Posterior vena cava (tissue), 2 donors: ENCODE measurements at regions not wholly inside any gene's neighbourhood (a gene's known extent, or its start where the extent isn't known, plus 50 kb on each side); places are given as distances from the start of the nearest gene placed in this dataset.

Experiments
- DNase-seq: peaks from one replicate; pipeline ENCODE4 v3.0.0-alpha.2; 2020; ENCODE audit warnings: low spot score
- intact Hi-C, 2 donors: fragments of 100-400 bp; cut with DNase I; formaldehyde crosslinking; loops; one replicate each; pipeline versions ENCODE4 v1.14.1 to v1.14.2; 2022 to 2023
- donor health status: DM: yes; HTN: yes; CAD: no.
- donor health status: DM: yes; HTN: yes; CAD: no.

DNA sequence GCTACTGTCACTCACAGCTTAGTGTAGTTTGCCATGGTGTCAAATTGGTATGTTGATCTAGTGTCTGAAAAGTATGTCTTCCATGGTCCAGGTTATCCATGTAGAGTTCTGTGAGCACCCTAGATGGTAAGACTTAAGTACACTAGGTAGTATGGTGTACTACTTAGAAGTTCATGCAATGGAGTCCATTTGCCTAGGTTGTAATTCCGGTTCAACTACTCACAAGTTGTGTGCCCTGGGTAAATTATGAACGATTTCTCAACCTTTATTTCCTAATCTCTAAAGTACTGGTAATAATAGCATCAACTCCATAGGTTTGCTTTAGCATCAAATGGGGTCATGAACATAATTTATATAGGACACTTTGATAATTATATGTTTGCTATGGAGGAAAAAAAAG lies 666.2 kb upstream of the CELF2 start:
- intact Hi-C loops, result no loop called here
- DNase-seq, result no peak

- no peak for DNase-seq
- intact Hi-C loops, result no loop called here
These were observed 664.3 kb upstream of the CELF2 start for GRCh38 chr10:10353326-10353868.

- intact Hi-C loops, result no loop called here
- DNase-seq, result no peak
These were observed 658.4 kb upstream of the CELF2 start for GRCh38 chr10:10359263-10359662.

- intact Hi-C loops, result no loop called here
- DNase-seq, result no peak
These were observed 656.3 kb upstream of the CELF2 start for GRCh38 chr10:10361301-10361885.

- intact Hi-C loops, result no loop called here
- no peak for DNase-seq
These were observed 654.9 kb upstream of the CELF2 start for GRCh38 chr10:10362800-10363199.

DNA sequence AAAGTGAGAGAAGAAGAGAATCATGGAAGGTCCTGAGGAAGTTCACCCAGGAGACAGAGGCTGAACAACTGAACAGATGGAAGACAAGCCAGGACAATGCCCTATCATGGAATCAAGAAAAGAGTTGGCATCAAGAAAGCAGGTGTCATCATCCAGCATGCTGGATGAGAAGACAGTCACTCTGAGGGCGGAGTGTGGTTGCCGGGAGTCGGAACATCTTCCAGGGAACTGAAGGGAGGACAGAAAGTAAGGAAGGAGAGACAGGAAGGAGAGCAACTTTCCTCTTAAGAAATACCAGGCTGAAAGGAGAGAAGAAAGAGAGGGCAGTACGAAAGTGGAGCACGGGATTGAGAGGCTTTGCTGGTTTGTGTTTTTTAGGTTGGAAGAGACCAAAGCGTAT lies 654.5 kb upstream of the CELF2 start:
- intact Hi-C loops, result no loop called here

GRCh38 chr10:10364902-10365301 lies 652.8 kb upstream of the CELF2 start:
- intact Hi-C loops, result no loop called here
- DNase-seq, result no peak

More for the DNA sequence above, 654.5 kb upstream of the CELF2 start:
- no peak for DNase-seq

DNA sequence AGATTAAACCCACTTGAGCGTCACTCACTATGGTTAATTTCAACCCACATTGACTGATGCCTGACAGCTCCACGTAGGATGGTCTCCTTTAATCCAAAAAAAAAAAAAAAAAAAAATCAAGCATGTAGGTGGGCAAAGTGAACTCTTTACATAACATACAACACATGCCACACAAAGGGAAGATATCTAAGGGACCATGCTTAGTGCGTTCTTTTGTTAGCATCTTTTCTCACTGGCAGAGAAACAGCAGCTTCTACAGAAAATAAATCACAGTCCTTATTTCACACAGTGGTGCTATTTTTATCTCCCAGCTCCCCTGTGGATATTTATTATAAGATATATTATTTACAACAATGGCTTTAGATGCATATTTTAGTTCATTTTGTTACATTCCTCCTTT lies 652.0 kb upstream of the CELF2 start:
- intact Hi-C loops, result no loop called here
- DNase-seq, result no peak

GRCh38 chr10:10366836-10367235 lies 650.8 kb upstream of the CELF2 start:
- no peak for DNase-seq

DNA sequence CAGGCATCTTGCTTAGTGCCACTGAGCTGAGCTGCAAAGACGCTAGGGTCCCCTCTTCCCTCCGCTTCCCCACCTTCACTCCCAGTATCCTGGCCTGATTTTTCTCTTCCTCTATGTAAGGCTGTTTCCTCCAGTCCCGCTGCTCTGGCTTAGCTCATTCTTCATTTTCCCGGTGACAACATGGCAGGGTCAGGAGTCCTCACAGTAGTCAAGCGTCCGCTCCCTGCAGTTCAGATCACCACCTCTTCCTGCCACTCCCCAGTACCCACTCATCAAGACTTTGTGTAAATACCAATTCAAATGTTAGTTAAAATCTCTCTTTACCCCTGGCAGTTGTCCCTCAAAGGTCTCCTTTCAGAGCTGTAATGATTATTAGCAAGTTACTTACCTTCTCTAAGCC lies 650.4 kb upstream of the CELF2 start:
- DNase-seq, result no peak
- intact Hi-C loops, result no loop called here

More at GRCh38 chr10:10366836-10367235, 650.8 kb upstream of the CELF2 start:
- intact Hi-C loops, result no loop called here

- DNase-seq, result no peak
- intact Hi-C loops, result no loop called here
These were observed 648.6 kb upstream of the CELF2 start for GRCh38 chr10:10368951-10369576.

DNA sequence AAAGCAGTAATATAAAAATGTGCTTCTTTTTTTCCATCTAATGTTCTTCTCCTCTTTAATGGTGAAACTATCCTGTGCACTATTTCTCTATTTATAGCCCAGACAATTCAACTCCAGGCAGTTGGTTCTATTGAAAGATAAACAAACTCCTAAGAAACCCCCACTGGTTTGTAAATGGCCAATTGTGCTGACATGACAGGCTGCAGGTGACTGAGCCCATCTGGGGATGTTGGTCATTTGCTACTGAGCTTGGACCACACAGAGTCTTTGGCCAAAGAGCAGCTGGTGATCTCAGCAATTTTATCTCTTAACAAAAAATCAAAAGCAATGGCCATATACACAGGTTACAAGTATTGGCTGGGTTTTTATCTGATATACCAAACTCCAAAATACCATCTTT lies 631.8 kb upstream of the CELF2 start:
- no peak for DNase-seq
- intact Hi-C loops, result no loop called here

DNA sequence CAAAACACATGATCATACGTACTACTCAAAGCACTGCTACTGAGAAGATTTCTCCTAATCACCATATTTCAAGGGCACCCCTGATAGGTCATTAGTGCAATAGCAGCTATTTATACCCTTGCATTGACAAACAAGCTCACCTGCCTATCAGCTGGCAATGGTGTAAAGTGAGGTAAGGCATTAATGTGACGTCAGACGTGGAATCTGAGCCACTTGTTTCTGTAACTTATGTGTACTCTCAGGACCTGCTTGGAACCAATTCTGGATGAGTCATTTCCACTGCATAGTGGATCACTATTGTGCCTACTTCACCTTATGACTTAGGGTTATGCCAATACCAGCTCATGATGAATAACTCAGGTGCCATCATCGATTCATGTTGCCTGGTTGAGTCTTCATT lies 628.5 kb upstream of the CELF2 start:
- intact Hi-C loops, result no loop called here
- no peak for DNase-seq

DNA sequence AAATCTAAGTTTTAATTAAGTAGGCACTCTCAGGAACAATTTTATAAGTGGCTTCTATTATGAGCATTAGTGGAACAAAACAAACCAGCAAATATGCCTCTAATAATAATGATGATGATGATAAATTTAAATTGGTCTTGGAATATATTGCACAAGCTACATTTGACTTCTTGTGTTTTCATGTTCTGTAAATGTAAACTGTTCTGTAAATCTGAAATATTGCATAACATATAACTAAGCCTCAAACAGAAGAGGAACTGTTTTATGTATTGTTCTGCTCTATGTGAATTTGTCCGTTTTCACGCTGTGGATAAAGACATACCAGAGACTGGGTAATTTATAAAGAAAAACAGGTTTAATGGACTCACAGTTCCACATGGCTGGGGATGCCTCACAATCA lies 625.2 kb upstream of the CELF2 start:
- intact Hi-C loops, result no loop called here
- DNase-seq, result no peak

GRCh38 chr10:10394933-10395658 lies 622.6 kb upstream of the CELF2 start:
- no peak for DNase-seq

GRCh38 chr10:10396601-10397000 lies 621.1 kb upstream of the CELF2 start:
- DNase-seq, result no peak
- intact Hi-C loops, result no loop called here

More at GRCh38 chr10:10394933-10395658, 622.6 kb upstream of the CELF2 start:
- intact Hi-C loops, result no loop called here

DNA sequence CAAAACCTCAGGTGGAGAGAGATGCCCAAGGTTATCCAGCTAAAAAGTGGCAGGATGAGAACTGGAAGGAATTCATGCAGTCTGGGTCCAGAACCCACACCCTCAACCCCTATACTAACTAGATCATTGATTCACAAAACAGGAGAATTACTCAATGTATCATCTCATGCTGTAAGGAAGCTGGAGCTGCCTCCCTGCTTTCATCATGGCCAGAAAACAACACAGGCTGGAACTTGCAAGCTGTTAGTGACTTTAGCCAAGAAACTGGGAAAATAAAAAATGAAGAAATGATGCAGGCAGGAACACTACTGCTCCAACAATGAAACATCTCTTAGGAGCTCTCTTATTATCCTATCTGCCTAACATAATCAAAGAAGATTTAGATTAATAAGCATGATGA lies 619.8 kb upstream of the CELF2 start:
- DNase-seq, result no peak
- intact Hi-C loops, result no loop called here

GRCh38 chr10:10403762-10404161 lies 613.9 kb upstream of the CELF2 start:
- no peak for DNase-seq

DNA sequence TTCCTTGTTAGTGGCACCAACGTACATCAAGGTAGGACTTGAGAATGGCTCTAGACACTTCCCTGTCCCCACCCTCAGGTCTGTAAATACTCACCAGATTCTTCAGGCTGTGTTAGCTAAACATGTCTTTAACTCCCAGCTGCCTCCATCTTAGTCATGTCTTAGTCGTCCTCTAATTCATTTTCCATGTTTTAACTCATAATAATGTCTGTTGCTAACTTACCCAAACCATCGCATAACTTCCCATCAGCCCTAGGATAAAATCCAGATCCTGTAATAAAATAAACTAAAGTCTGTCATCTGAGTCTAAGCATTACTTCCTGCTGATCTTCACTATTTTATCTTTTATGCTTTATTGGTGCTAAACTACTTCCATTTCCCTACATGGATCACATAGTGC lies 600.0 kb upstream of the CELF2 start:
- intact Hi-C loops, result no loop called here

More at GRCh38 chr10:10403762-10404161, 613.9 kb upstream of the CELF2 start:
- intact Hi-C loops, result no loop called here

DNA sequence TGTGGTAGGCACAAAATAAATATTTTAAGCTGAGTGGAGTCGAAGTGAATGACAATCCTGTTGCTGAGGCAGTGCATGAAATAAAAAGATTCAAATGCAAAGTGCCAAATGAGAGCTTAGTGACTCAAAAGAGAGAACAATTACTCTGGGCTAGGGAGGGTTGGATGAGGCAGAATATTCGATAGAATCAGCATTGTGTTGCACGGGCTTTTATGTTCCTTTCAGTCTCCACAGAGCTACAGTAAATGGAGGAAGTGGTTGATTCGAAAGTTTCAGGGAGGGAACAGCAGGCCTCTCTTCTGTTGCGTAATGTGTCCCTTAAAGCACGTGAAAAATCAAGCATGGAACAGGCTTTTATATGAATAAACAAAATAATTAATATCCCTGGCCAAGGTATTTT lies 599.3 kb upstream of the CELF2 start:
- intact Hi-C loops, result no loop called here
- DNase-seq, result no peak

More for the DNA sequence above, 600.0 kb upstream of the CELF2 start:
- DNase-seq, result no peak

DNA sequence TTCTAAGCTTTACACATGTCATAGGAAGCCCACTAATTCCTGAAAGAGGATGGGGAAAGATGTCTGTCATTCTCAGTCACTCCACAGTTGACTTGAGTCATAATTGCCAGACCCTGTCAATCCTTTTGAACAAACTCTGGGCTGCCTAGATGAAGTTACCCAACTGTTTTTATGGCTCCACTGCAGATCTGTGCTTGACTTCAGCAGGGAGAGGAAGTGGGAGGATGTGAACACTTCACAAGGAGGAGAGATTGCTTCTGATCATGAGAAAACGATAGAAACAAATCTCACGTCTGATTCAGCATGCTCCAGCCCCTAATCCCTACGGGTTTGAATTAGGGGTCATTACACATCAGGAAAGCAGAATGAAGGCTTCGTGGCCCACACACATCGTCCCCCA lies 596.6 kb upstream of the CELF2 start:
- DNase-seq, result no peak
- intact Hi-C loops, result no loop called here
